ENCODE measurements at regions not wholly inside any gene's neighbourhood (a gene's known extent, or its start where the extent isn't known, plus 50 kb on each side); places are given as distances from the start of the nearest gene placed in this dataset.
"Not testable (repeated sequence)": the region's sequence is repeated elsewhere in the genome, so short reads cannot be mapped to it uniquely, and the experiment has no call there.

DNA sequence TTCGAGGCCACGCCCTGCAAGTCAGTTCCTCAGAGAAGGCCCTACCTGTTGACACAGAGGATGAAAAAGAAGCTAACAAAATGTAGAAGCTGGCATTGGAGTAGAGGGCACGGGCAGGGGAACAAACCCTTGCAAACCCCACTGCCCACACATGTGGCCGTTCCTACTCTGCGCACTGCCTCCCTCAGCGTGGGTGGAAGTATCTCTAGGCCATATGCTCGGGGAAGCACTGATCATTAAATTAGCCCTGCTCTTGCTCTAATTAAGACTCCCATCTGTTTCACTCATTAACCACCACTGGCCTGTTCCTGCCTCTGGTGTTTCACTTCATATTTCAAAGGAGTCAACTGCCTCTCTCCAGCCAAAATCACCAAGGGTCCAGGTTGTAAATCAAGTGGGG, 201.2 kb upstream of the SFSWAP start:
- no peak for TF ChIP-seq CTCF (conservative IDR thresholded peaks at IDR 0.05)
- Mint-ChIP-seq H3K27me3 (ENCODE audit: low read depth) (no peaks in the 10 kb centered on the region), H3K4me3 (no peak overlapping the region), H3K27ac (ENCODE audit: unreplicated experiment) (no peak overlapping the region), H3K9me3 (no peaks in the 10 kb centered on the region), H3K4me1 (peaks cover 17% of the 10 kb centered on the region), H3K36me3 (ENCODE audit: low read depth) (no peaks in the 10 kb centered on the region)
- DNase-seq (ENCODE audit: low read depth, low spot score) = no peak

DNA sequence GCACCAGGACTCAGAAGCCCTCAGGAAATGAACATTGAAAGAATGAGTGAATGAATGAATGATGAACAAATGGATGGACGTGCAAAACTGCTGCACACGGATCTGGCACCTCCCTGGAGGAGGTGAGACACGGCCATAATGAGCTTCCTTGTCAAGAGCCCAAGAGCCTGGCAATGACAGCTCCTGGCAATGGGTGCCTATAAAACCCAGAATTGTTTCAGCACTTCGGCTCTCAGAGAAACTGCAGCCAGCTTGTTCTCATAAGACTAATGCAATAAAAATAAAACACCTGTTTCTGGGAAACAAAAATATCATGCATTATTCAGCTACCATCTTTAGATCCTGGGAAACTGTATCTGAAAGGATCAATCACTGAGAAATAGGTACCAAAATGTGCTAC, 200.5 kb upstream of the SFSWAP start:
- no peak overlapping the region for H3K27ac Mint-ChIP-seq (ENCODE audit: unreplicated experiment)
- no peak overlapping the region for H3K4me3 Mint-ChIP-seq
- H3K9me3 Mint-ChIP-seq = no peaks in the 10 kb centered on the region
- peaks cover 17% of the 10 kb centered on the region for H3K4me1 Mint-ChIP-seq
- H3K27me3 Mint-ChIP-seq (ENCODE audit: low read depth) = no peaks in the 10 kb centered on the region
- TF ChIP-seq CTCF (conservative IDR thresholded peaks at IDR 0.05) = no peak
- H3K36me3 Mint-ChIP-seq (ENCODE audit: low read depth) = no peaks in the 10 kb centered on the region
- no peak for DNase-seq (ENCODE audit: low read depth, low spot score)

DNA sequence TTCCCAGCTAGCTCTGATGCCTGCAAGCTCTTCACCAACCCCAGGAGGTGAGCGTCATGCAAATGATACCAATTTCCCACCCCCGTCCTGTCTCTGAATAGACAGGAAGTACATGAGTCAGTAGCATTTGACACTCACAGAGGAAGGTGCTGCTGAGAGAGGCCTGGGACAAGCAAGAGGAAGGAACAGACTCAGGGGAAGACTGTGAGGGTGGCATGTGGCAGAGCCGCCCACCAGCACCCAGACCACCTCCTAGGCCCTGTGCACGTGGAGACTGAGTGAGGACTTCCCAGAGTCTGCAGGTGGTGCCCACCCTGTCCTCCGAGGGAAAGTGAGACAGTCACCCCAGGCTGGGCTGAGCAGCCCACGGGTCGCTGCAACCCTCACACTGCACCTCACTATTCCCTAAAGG, 199.5 kb upstream of the SFSWAP start:
- Mint-ChIP-seq H3K36me3 (ENCODE audit: low read depth) (peaks cover 3% of the 10 kb centered on the region), H3K27me3 (ENCODE audit: low read depth) (no peaks in the 10 kb centered on the region), H3K4me3 (no peak overlapping the region), H3K27ac (ENCODE audit: unreplicated experiment) (peak overlapping the region; percentile 40), H3K9me3 (peaks cover 4% of the 10 kb centered on the region), H3K4me1 (peaks cover 17% of the 10 kb centered on the region)
- no peak for TF ChIP-seq CTCF (conservative IDR thresholded peaks at IDR 0.05)
- DNase-seq (ENCODE audit: low read depth, low spot score) = no peak

GRCh38 chr12:131511803-131512561, 198.9 kb upstream of the SFSWAP start:
- no peak overlapping the region for H3K4me3 Mint-ChIP-seq
- no peak for DNase-seq (ENCODE audit: low read depth, low spot score)
- no peak for TF ChIP-seq CTCF (conservative IDR thresholded peaks at IDR 0.05)
- peak overlapping the region; percentile 40 for H3K27ac Mint-ChIP-seq (ENCODE audit: unreplicated experiment)
- no peaks in the 10 kb centered on the region for H3K27me3 Mint-ChIP-seq (ENCODE audit: low read depth)
- H3K9me3 Mint-ChIP-seq = peaks cover 4% of the 10 kb centered on the region
- peaks cover 17% of the 10 kb centered on the region for H3K4me1 Mint-ChIP-seq
- peaks cover 3% of the 10 kb centered on the region for H3K36me3 Mint-ChIP-seq (ENCODE audit: low read depth)

GRCh38 chr12:131513606-131514005, 197.3 kb upstream of the SFSWAP start:
- no peak for DNase-seq (ENCODE audit: low read depth, low spot score)
- Mint-ChIP-seq H3K9me3 (peaks cover 8% of the 10 kb centered on the region), H3K4me3 (no peak overlapping the region), H3K36me3 (ENCODE audit: low read depth) (peaks cover 3% of the 10 kb centered on the region), H3K4me1 (peaks cover 8% of the 10 kb centered on the region), H3K27me3 (ENCODE audit: low read depth) (no peaks in the 10 kb centered on the region), H3K27ac (ENCODE audit: unreplicated experiment) (no peak overlapping the region)
- TF ChIP-seq CTCF (conservative IDR thresholded peaks at IDR 0.05) = no peak

GRCh38 chr12:131520553-131520952, 190.3 kb upstream of the SFSWAP start:
- H3K4me3 Mint-ChIP-seq; H3K27ac Mint-ChIP-seq (ENCODE audit: unreplicated experiment); H3K27me3 Mint-ChIP-seq (ENCODE audit: low read depth); H3K4me1 Mint-ChIP-seq; DNase-seq (ENCODE audit: low read depth, low spot score); H3K36me3 Mint-ChIP-seq (ENCODE audit: low read depth): not testable (repeated sequence)
- peaks cover 10% of the 10 kb centered on the region for H3K9me3 Mint-ChIP-seq

Data from neural crest cell (in vitro differentiated cells).